ENCODE measurements at regions not wholly inside any gene's neighbourhood (a gene's known extent, or its start where the extent isn't known, plus 50 kb on each side); places are given as distances from the start of the nearest gene placed in this dataset.

GRCh38 chr13:109610517-109610916, 175.9 kb downstream of the IRS2 start:
- Histone ChIP-seq H4K91ac (ENCODE audit: insufficient read depth, low read depth, low read length) (no peak overlapping the region), H2AK5ac (ENCODE audit: low read depth, low read length) (no peak overlapping the region), H3K9ac (ENCODE audit: low read depth, low read length) (no peak overlapping the region), H3K27me3 (ENCODE audit: control insufficient read depth, insufficient read depth, low read length) (peaks cover 28% of the 10 kb centered on the region), H2AFZ (replicated peaks; ENCODE audit: low read length, poor library complexity) (no peak overlapping the region), H2BK5ac (ENCODE audit: low read depth, low read length, poor library complexity, severe bottlenecking) (no peak overlapping the region), H3K9me3 (ENCODE audit: control insufficient read depth, insufficient read depth, low read length) (no peaks in the 10 kb centered on the region), H3K4me1 (ENCODE audit: control insufficient read depth, insufficient read depth, low read length) (no peaks in the 10 kb centered on the region), H3K79me1 (ENCODE audit: low read depth in 1 of 2, low read length in 2 of 2) (no peaks in the 10 kb centered on the region), H3K4me2 (ENCODE audit: low read depth, low read length) (no peak overlapping the region), H4K8ac (ENCODE audit: low read depth in 2 of 2, low read length in 2 of 2) (no peak overlapping the region), H2BK120ac (ENCODE audit: low read depth, low read length) (no peak overlapping the region), H4K20me1 (ENCODE audit: insufficient read depth, low read length) (no peaks in the 10 kb centered on the region), H3K18ac (ENCODE audit: low read depth, low read length) (no peak overlapping the region), H3K36me3 (ENCODE audit: control insufficient read depth, insufficient read depth, low read length) (no peaks in the 10 kb centered on the region), H3K9me1 (ENCODE audit: insufficient read depth, low read length) (no peaks in the 10 kb centered on the region), H3K56ac (ENCODE audit: extremely low read depth, insufficient read depth, low read length) (no peak overlapping the region), H2BK15ac (ENCODE audit: low read depth, low read length) (no peak overlapping the region), H2BK20ac (ENCODE audit: low read depth, low read length) (no peak overlapping the region), H3K4ac (ENCODE audit: low read depth, low read length) (no peak overlapping the region), H3K23ac (ENCODE audit: low read depth, low read length) (no peak overlapping the region), H2AK9ac (replicated peaks; ENCODE audit: low read depth, low read length, poor library complexity) (no peak overlapping the region), H3K14ac (replicated peaks; ENCODE audit: low read depth, low read length) (no peak overlapping the region), H3K27ac (ENCODE audit: insufficient read depth, low read length) (no peak overlapping the region), H3K4me3 (ENCODE audit: insufficient read depth, low read depth, low read length) (no peak overlapping the region), H4K5ac (ENCODE audit: low read depth, low read length) (no peak overlapping the region)
- WGBS, 2 experiments (ENCODE audit: extremely low coverage in 2 of 2, insufficient read length in 1 of 2): 25% methylated on average over 2 of the region's 4 CpGs; no CpG with 5 or more reads in 1 of the 2 experiments
- ATAC-seq (ENCODE audit: low read depth) (no peak), DNase-seq (no peak)
- in situ Hi-C loops (cut with MboI; ENCODE audit: low sequenced_read_pairs) (no loop called here), intact Hi-C loops (cut with micrococcal nuclease) (no loop called here), dilution Hi-C loops (cut with HindIII; ENCODE audit: low sequenced_read_pairs, unreplicated experiment) (no loop called here)
- POLR2A ChIA-PET (ENCODE audit: unreplicated experiment): no interaction called here
- CTCF ChIA-PET: interaction anchor here (0.6 kb wide), 1 partner anchor 175 kb away, joined by 3 read pairs; no protein-coding TSS in a partner anchor
- TF ChIP-seq BHLHE40 (IDR thresholded peaks at IDR 0.05; ENCODE audit: low read depth, low read length) (no peak), USF2 (IDR thresholded peaks at IDR 0.05; ENCODE audit: low read depth, low read length) (no peak), RAD21 (IDR thresholded peaks at IDR 0.05; ENCODE audit: low read length) (peak; percentile 15; the same call in 1 of the 2 replicates), CTCF (conservative IDR thresholded peaks at IDR 0.05; ENCODE audit: low read depth, low read length) (peak; percentile 30), NFE2L2 (IDR thresholded peaks at IDR 0.05; ENCODE audit: low read depth, low read length) (no peak), SMC3 (IDR thresholded peaks at IDR 0.05; ENCODE audit: low read depth, low read length) (0 out of 2 replicates have a peak, but pooled peaks have one; percentile 8), POLR2A (IDR thresholded peaks at IDR 0.05; ENCODE audit: low read depth, low read length) (no peak)
- BruUV-seq (replicated peaks): no TSS peak

Measured in IMR-90 (cell line).